ENCODE measurements at regions not wholly inside any gene's neighbourhood (a gene's known extent, or its start where the extent isn't known, plus 50 kb on each side); places are given as distances from the start of the nearest gene placed in this dataset.

DNA sequence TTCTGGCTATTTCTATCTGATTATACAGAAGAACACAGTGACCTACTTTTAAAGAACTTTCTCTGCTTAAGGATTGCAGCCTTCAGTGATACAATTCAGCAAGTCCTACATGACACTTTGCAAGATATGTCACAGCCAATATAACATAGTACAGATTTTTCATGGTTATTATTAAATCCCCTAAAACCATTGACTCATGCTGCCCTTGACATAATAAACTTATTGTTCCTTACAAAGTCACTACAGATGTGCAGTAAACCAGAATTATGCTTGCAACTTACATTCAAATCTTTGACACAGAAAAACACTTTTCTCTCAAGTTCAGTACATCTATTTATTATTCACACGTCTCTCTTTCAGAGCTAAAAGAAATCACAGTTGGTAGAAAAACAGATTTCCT lies 1136.3 kb upstream of the ACO1 start:
- Histone ChIP-seq H3K18ac (ENCODE audit: low read depth, low read length) (no peak overlapping the region), H4K8ac (ENCODE audit: low read depth in 2 of 2, low read length in 2 of 2) (no peak overlapping the region), H3K4me3 (ENCODE audit: insufficient read depth, low read depth, low read length) (no peak overlapping the region), H4K20me1 (ENCODE audit: insufficient read depth, low read length) (no peaks in the 10 kb centered on the region), H3K23ac (ENCODE audit: low read depth, low read length) (no peak overlapping the region), H3K27ac (ENCODE audit: insufficient read depth, low read length) (no peak overlapping the region), H2BK20ac (ENCODE audit: low read depth, low read length) (no peak overlapping the region), H3K36me3 (ENCODE audit: control insufficient read depth, insufficient read depth, low read length) (no peaks in the 10 kb centered on the region), H3K4ac (ENCODE audit: low read depth, low read length) (no peak overlapping the region), H3K79me1 (ENCODE audit: low read depth in 1 of 2, low read length in 2 of 2) (no peaks in the 10 kb centered on the region), H3K9me1 (ENCODE audit: insufficient read depth, low read length) (no peaks in the 10 kb centered on the region), H3K9me3 (ENCODE audit: control insufficient read depth, insufficient read depth, low read length) (0 out of 2 replicates have a peak, but pooled peaks cover 4% of the 10 kb centered on the region), H2AFZ (replicated peaks; ENCODE audit: low read length, poor library complexity) (no peak overlapping the region), H3K4me2 (ENCODE audit: low read depth, low read length) (no peak overlapping the region), H3K9ac (ENCODE audit: low read depth, low read length) (no peak overlapping the region), H3K27me3 (ENCODE audit: control insufficient read depth, insufficient read depth, low read length) (no peaks in the 10 kb centered on the region), H3K4me1 (ENCODE audit: control insufficient read depth, insufficient read depth, low read length) (no peaks in the 10 kb centered on the region), H2AK9ac (replicated peaks; ENCODE audit: low read depth, low read length, poor library complexity) (no peak overlapping the region), H2AK5ac (ENCODE audit: low read depth, low read length) (no peak overlapping the region), H3K56ac (ENCODE audit: extremely low read depth, insufficient read depth, low read length) (no peak overlapping the region), H2BK120ac (ENCODE audit: low read depth, low read length) (no peak overlapping the region), H2BK5ac (ENCODE audit: low read depth, low read length, poor library complexity, severe bottlenecking) (no peak overlapping the region), H2BK15ac (ENCODE audit: low read depth, low read length) (no peak overlapping the region), H4K91ac (ENCODE audit: insufficient read depth, low read depth, low read length) (no peak overlapping the region), H4K5ac (ENCODE audit: low read depth, low read length) (no peak overlapping the region), H3K14ac (replicated peaks; ENCODE audit: low read depth, low read length) (no peak overlapping the region)
- TF ChIP-seq FOS (IDR thresholded peaks at IDR 0.05; ENCODE audit: low read depth, low read length) (no peak), RAD21 (IDR thresholded peaks at IDR 0.05; ENCODE audit: low read length) (no peak), BHLHE40 (IDR thresholded peaks at IDR 0.05; ENCODE audit: low read depth, low read length) (no peak), MAFK (IDR thresholded peaks at IDR 0.05; ENCODE audit: low read depth, low read length) (no peak), MXI1 (IDR thresholded peaks at IDR 0.05; ENCODE audit: borderline replicate concordance, low read depth, low read length) (no peak), SMC3 (IDR thresholded peaks at IDR 0.05; ENCODE audit: low read depth, low read length) (no peak), CEBPB (IDR thresholded peaks at IDR 0.05; ENCODE audit: low read depth, low read length) (no peak), RFX5 (IDR thresholded peaks at IDR 0.05; ENCODE audit: low read depth, low read length) (no peak), MAZ (IDR thresholded peaks at IDR 0.05; ENCODE audit: borderline replicate concordance, low read depth, low read length) (no peak)
- TF ChIP-seq, protein P1, sequence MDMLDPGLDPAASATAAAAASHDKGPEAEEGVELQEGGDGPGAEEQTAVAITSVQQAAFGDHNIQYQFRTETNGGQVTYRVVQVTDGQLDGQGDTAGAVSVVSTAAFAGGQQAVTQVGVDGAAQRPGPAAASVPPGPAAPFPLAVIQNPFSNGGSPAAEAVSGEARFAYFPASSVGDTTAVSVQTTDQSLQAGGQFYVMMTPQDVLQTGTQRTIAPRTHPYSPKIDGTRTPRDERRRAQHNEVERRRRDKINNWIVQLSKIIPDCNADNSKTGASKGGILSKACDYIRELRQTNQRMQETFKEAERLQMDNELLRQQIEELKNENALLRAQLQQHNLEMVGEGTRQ (IDR thresholded peaks at IDR 0.05; ENCODE audit: low read depth, low read length), result no peak
- ChIA-PET POLR2A (ENCODE audit: unreplicated experiment) (no interaction called here), CTCF (no interaction called here)
- dilution Hi-C loops (cut with HindIII; ENCODE audit: low sequenced_read_pairs, unreplicated experiment) (no loop called here), in situ Hi-C loops (cut with MboI; ENCODE audit: low sequenced_read_pairs) (no loop called here), intact Hi-C loops (cut with micrococcal nuclease) (no loop called here)
- no TSS peak for BruUV-seq (replicated peaks)
- no CpG with 5 or more reads among the region's 1 CpG for WGBS, 2 experiments (ENCODE audit: extremely low coverage in 2 of 2, insufficient read length in 1 of 2)
- DNase-seq, result no peak
- no peak for ATAC-seq (ENCODE audit: low read depth)
